Stomach (tissue), 8 donors: ENCODE measurements at regions not wholly inside any gene's neighbourhood (a gene's known extent, or its start where the extent isn't known, plus 50 kb on each side); places are given as distances from the start of the nearest gene placed in this dataset.

ENCODE experiments used
- DNase-seq, 2 donors: peaks; one replicate each; pipeline versions ENCODE4 v3.0.0 to v3.0.0-alpha.2; 2013 to 2019
- H3K27ac ChIP-seq, 5 donors: fragments of 200-600 bp in 4 of 5; sonication (generic) in 4 of 5; one replicate each; pipeline ENCODE4 v1.5.1; 2013 to 2019; ENCODE audit warnings: mild to moderate bottlenecking in 1 of 5, moderate library complexity in 1 of 5
- H3K27me3 ChIP-seq, 3 donors: fragments of 200-600 bp; sonication (generic); one replicate each; pipeline ENCODE4 v1.5.1; 2017 to 2019; ENCODE audit warnings: mixed run types in 1 of 3
- H3K36me3 ChIP-seq, 4 donors: fragments of 200-600 bp; sonication (generic); 1 replicate in 3 of 4; 2 replicates in 1 of 4; pipeline ENCODE4 v1.5.1; 2016 to 2019
- H3K4me1 ChIP-seq, 4 donors: fragments of 200-600 bp; sonication (generic); one replicate each; pipeline ENCODE4 v1.5.1; 2016 to 2019
- H3K4me3 ChIP-seq, 4 donors: fragments of 200-600 bp; sonication (generic) in 3 of 4; one replicate each; pipeline ENCODE4 v1.5.1; 2016 to 2019; ENCODE audit warnings: mild to moderate bottlenecking in 1 of 4
- H3K9me3 ChIP-seq, 4 donors: fragments of 200-600 bp; sonication (generic); one replicate each; pipeline ENCODE4 v1.5.1; 2016 to 2019
- EP300 ChIP-seq: sonication (generic); formaldehyde crosslinking; IDR thresholded peaks from one replicate; pipeline ENCODE4 v1.6.1; 2017; ENCODE audit warnings: antibody characterized with exemption
- POLR2A ChIP-seq, 4 donors: fragments of 450-650 bp; IDR thresholded peaks; one replicate each; pipeline ENCODE4 v1.6.1; 2016; ENCODE audit warnings: antibody characterized with exemption in 4 of 4, control low read depth in 2 of 4, mild to moderate bottlenecking in 1 of 4, moderate library complexity in 1 of 4
- POLR2AphosphoS5 ChIP-seq, 3 donors: sonication (generic); formaldehyde crosslinking; IDR thresholded peaks; one replicate each; pipeline ENCODE4 v1.6.1; 2016; ENCODE audit warnings: antibody characterized with exemption in 3 of 3
- WGBS, 5 donors: extraction: QIAGEN DNeasy Blood & Tissue Kit in 3 of 5; methylation state at CpG; one replicate each; pipeline versions ENCODE4 v1.1.5 to v1.1.7; 2013 to 2018; 5-methylcytosine and 5-hydroxymethylcytosine counted together
- intact Hi-C: fragments of 100-400 bp; cut with DNase I; formaldehyde crosslinking; loops from one replicate; pipeline ENCODE4 v1.15.1; 2023; ENCODE audit warnings: low total_unique reads
- TF ChIP-seq, protein P1 (sequence below), 7 experiments: fragments of 450-650 bp in 4 of 7; fragments of 200-600 bp in 3 of 7; sonication (generic) in 3 of 7; IDR thresholded peaks; one replicate each; pipeline ENCODE4 v1.5.1; 2016 to 2019; ENCODE audit warnings: antibody characterized with exemption in 7 of 7, control low read depth in 2 of 7, mild to moderate bottlenecking in 1 of 7
- donor health status: healthy with polysubstance abuse.
- donor health status: Bipolar disorder and iron deficiency.
- donor health status: healthy.

DNA sequence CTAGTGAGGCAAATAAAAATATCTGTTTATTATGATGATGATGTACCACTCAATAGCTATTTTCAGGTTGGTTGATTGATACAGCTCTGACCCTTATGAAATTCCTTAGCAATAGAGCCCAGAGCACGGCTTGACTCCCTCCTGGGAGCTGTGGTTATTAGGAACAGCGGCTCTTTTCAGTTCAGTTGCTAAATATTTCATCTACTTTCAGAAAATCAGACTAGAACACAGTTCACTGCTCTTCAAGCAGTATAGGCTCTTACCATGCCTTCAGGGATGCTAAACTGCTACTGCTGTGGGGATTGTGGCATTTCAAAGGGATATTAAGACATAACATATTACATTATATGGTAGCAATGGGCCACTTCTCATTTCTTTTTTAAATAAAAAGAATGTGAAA is 218.8 kb downstream of the SNCA start:
- WGBS, 5 donors: 82 to 91% (median 90%) methylated on average over 2 of the region's 2 CpGs
- Histone ChIP-seq H3K36me3 (no peaks in the 10 kb centered on the region), H3K27ac (no peak overlapping the region), H3K4me1 (no peaks in the 10 kb centered on the region), H3K4me3 (no peak overlapping the region), H3K27me3 (no peaks in the 10 kb centered on the region), H3K9me3 (no peaks in the 10 kb centered on the region)
- TF ChIP-seq, protein P1, sequence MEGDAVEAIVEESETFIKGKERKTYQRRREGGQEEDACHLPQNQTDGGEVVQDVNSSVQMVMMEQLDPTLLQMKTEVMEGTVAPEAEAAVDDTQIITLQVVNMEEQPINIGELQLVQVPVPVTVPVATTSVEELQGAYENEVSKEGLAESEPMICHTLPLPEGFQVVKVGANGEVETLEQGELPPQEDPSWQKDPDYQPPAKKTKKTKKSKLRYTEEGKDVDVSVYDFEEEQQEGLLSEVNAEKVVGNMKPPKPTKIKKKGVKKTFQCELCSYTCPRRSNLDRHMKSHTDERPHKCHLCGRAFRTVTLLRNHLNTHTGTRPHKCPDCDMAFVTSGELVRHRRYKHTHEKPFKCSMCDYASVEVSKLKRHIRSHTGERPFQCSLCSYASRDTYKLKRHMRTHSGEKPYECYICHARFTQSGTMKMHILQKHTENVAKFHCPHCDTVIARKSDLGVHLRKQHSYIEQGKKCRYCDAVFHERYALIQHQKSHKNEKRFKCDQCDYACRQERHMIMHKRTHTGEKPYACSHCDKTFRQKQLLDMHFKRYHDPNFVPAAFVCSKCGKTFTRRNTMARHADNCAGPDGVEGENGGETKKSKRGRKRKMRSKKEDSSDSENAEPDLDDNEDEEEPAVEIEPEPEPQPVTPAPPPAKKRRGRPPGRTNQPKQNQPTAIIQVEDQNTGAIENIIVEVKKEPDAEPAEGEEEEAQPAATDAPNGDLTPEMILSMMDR (IDR thresholded peaks at IDR 0.05): no peak
- no peak for TF ChIP-seq POLR2AphosphoS5 (IDR thresholded peaks at IDR 0.05)
- DNase-seq: no peak
- intact Hi-C loops: no loop called here

DNA sequence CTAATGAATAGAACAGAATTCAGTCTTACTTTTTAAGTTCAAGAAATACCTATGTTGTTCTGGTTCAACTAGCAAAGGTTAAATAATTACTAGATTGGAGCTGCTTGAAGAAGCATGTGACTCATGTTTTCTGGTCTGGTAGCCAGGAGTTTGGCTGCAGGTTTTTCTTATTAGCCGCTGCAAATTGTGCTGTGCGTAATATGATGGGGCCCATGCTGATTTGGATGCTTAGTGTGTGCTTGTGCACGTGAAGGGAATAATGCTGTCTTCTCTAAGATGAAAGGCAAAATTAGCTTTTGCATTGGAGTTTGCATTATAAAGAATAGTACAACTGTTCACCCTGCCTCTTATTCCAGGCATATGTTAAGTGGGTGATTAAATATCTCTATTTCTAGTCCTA is 219.6 kb downstream of the SNCA start:
- intact Hi-C loops: no loop called here
- Histone ChIP-seq H3K27me3 (no peaks in the 10 kb centered on the region), H3K27ac (no peak overlapping the region), H3K4me3 (no peak overlapping the region), H3K36me3 (no peaks in the 10 kb centered on the region), H3K9me3 (no peaks in the 10 kb centered on the region), H3K4me1 (no peaks in the 10 kb centered on the region)
- no peak for DNase-seq
- 46 to 89% (median 68%) methylated on average over 3 of the region's 3 CpGs for WGBS, 5 donors
- TF ChIP-seq POLR2A (IDR thresholded peaks at IDR 0.05) (no peak), EP300 (no peak), POLR2AphosphoS5 (IDR thresholded peaks at IDR 0.05) (no peak)
- TF ChIP-seq, protein P1 (IDR thresholded peaks at IDR 0.05): no peak

DNA sequence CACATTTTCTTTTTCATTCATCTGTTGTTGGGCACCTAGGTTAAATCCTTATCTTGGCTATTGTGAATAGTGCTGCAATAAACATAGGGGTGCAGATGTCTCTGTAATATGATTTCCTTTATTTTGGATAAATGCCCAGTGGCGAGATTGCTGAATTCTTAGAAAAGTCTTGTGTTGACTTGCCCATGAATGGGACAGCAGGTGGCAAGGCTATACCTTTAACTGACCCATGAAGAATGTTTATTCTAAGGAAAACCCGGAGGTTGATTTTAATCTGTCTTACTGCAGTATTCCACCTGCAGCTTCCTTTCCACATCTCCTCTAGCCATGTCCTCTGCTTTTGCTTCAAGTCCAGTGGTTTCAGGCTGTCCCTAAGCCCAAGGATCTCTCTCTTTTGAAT is 220.6 kb downstream of the SNCA start:
- H3K36me3 ChIP-seq: no peaks in the 10 kb centered on the region
- no peak overlapping the region for H3K4me3 ChIP-seq
- WGBS, 5 donors: 31 to 54% (median 47%) methylated on average over 2 of the region's 2 CpGs
- H3K27me3 ChIP-seq: no peaks in the 10 kb centered on the region
- H3K4me1 ChIP-seq: no peaks in the 10 kb centered on the region
- no peak overlapping the region for H3K27ac ChIP-seq
- no peak for DNase-seq
- intact Hi-C loops: no loop called here
- H3K9me3 ChIP-seq: no peaks in the 10 kb centered on the region
- TF ChIP-seq POLR2A (IDR thresholded peaks at IDR 0.05): no peak
- no peak for TF ChIP-seq EP300
- TF ChIP-seq, protein P1 (IDR thresholded peaks at IDR 0.05): no peak
- TF ChIP-seq POLR2AphosphoS5 (IDR thresholded peaks at IDR 0.05): no peak

DNA sequence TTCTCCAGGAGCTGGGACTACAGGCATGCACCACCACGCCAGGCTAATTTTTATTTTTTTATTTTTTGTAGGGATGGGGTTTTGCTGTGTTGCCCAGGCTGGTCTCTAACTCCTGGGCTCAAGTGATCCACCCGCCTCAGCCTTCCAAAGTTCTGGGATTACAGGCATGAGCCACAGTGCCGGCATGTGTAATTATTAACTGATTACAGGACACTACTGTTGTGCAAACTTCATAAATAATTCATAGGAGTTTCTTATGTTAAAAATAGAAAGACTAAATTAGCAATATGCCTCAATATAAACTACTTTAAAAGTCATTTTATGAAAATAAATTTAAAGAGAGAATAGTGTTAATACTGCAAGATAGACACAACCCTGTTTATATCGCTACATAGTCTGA is 221.9 kb downstream of the SNCA start:
- no peak for TF ChIP-seq EP300
- no peak for TF ChIP-seq POLR2A (IDR thresholded peaks at IDR 0.05)
- TF ChIP-seq, protein P1 (IDR thresholded peaks at IDR 0.05): no peak
- no peak for TF ChIP-seq POLR2AphosphoS5 (IDR thresholded peaks at IDR 0.05)
- no peak for DNase-seq
- H3K36me3 ChIP-seq: no peaks in the 10 kb centered on the region
- intact Hi-C loops: no loop called here
- no peaks in the 10 kb centered on the region for H3K27me3 ChIP-seq
- no peak overlapping the region for H3K4me3 ChIP-seq
- no peaks in the 10 kb centered on the region for H3K4me1 ChIP-seq
- WGBS, 5 donors: 82 to 91% (median 89%) methylated on average over 4 of the region's 4 CpGs
- H3K9me3 ChIP-seq: no peaks in the 10 kb centered on the region
- no peak overlapping the region for H3K27ac ChIP-seq

DNA sequence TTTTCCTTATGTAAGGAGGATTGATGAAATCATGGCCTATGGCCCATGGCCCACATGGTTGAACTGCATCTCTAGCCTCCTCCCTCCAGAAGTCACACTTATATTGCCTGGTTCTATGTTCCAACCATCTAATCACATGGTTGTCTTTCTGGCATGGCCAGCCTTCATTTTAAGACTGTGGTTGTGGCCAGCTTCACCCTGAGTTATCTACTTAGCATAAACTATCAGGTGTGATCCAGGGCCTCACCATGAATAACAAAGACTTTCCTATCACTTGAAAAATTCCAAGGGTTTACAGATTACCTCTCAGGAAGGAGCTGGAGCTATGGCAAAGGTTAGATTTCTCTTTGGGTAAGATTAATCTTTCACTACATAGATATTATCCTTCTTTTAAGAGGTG is 222.8 kb downstream of the SNCA start:
- TF ChIP-seq, protein P1 (IDR thresholded peaks at IDR 0.05): no peak
- TF ChIP-seq POLR2AphosphoS5 (IDR thresholded peaks at IDR 0.05) (no peak), EP300 (no peak), POLR2A (IDR thresholded peaks at IDR 0.05) (no peak)
- H3K27ac ChIP-seq: no peak overlapping the region
- intact Hi-C loops: no loop called here
- H3K4me1 ChIP-seq: no peaks in the 10 kb centered on the region
- H3K36me3 ChIP-seq: no peaks in the 10 kb centered on the region
- DNase-seq: no peak
- no peak overlapping the region for H3K4me3 ChIP-seq
- H3K27me3 ChIP-seq: no peaks in the 10 kb centered on the region
- H3K9me3 ChIP-seq: no peaks in the 10 kb centered on the region
